AG10803 (cell line): ENCODE measurements at regions not wholly inside any gene's neighbourhood (a gene's known extent, or its start where the extent isn't known, plus 50 kb on each side); places are given as distances from the start of the nearest gene placed in this dataset.

Source experiments
- DNase-seq: peaks from one replicate; pipeline ENCODE4 v3.0.0; 2010; ENCODE audit warnings: low read depth
- H3K4me3 ChIP-seq: 2 replicates; pipeline ENCODE4 v1.5.1; 2011; ENCODE audit warnings: mild to moderate bottlenecking, low read length, control low read depth
- CTCF ChIP-seq: conservative IDR thresholded peaks from 2 replicates; pipeline ENCODE4 v1.5.1; 2011; ENCODE audit warnings: mild to moderate bottlenecking, low read length, control low read depth, inconsistent platforms

GRCh38 chr13:105073041-105073440 is 1462.4 kb downstream of the EFNB2 start:
- DNase-seq = no peak
- TF ChIP-seq CTCF = no peak
- no peak overlapping the region for H3K4me3 ChIP-seq

- no peak overlapping the region for H3K4me3 ChIP-seq
- no peak for TF ChIP-seq CTCF
- no peak for DNase-seq
These were observed 1465.0 kb downstream of the EFNB2 start for GRCh38 chr13:105070452-105070851.

- H3K4me3 ChIP-seq = no peak overlapping the region
- no peak for DNase-seq
- no peak for TF ChIP-seq CTCF
These were observed 1466.4 kb downstream of the EFNB2 start for GRCh38 chr13:105069106-105069505.

- TF ChIP-seq CTCF = no peak
- H3K4me3 ChIP-seq = no peak overlapping the region
- DNase-seq = no peak
These were observed 1471.8 kb downstream of the EFNB2 start for GRCh38 chr13:105063676-105064075.

- no peak overlapping the region for H3K4me3 ChIP-seq
- no peak for DNase-seq
- no peak for TF ChIP-seq CTCF
These were observed 1475.7 kb downstream of the EFNB2 start for GRCh38 chr13:105059786-105060185.

- TF ChIP-seq CTCF = no peak
- H3K4me3 ChIP-seq = no peak overlapping the region
- DNase-seq = no peak
These were observed 1476.9 kb downstream of the EFNB2 start for GRCh38 chr13:105058517-105058916.

- TF ChIP-seq CTCF = no peak
- no peak for DNase-seq
- no peak overlapping the region for H3K4me3 ChIP-seq
These were observed 1482.8 kb downstream of the EFNB2 start for GRCh38 chr13:105052711-105053110.
